Progenitor cell of endocrine pancreas (in vitro differentiated cells): ENCODE measurements at regions not wholly inside any gene's neighbourhood (a gene's known extent, or its start where the extent isn't known, plus 50 kb on each side); places are given as distances from the start of the nearest gene placed in this dataset.

Experiments used
- DNase-seq: peaks from one replicate; pipeline ENCODE4 v3.0.0; 2021; ENCODE audit warnings: low spot score; ENCODE audit not compliant: unreplicated experiment
- H3K27ac Mint-ChIP-seq: 2 replicates; pipeline ENCODE4 v1.8.0; 2021; ENCODE audit warnings: mild to moderate bottlenecking, moderate library complexity, mixed read lengths
- H3K27me3 Mint-ChIP-seq: 2 replicates; pipeline ENCODE4 v1.8.0; 2021; ENCODE audit warnings: mixed read lengths
- H3K36me3 Mint-ChIP-seq: 2 replicates; pipeline ENCODE4 v1.8.0; 2022; ENCODE audit warnings: mixed read lengths; ENCODE audit not compliant: insufficient read depth
- H3K4me1 Mint-ChIP-seq: 2 replicates; pipeline ENCODE4 v1.8.0; 2021; ENCODE audit warnings: low read depth, mixed read lengths
- H3K4me3 Mint-ChIP-seq: 2 replicates; pipeline ENCODE4 v1.8.0; 2021; ENCODE audit warnings: low read depth, mild to moderate bottlenecking, moderate library complexity, mixed read lengths
- H3K9me3 Mint-ChIP-seq: 2 replicates; pipeline ENCODE4 v1.8.0; 2021; ENCODE audit warnings: low read depth, mixed read lengths
- CTCF ChIP-seq: fragments of 200-600 bp; sonication (generic); IDR thresholded peaks from one replicate; pipeline ENCODE4 v1.5.0; 2021; ENCODE audit warnings: antibody characterized with exemption, mild to moderate bottlenecking; ENCODE audit not compliant: unreplicated experiment

- Mint-ChIP-seq H3K27ac (peak overlapping the region; percentile 74), H3K9me3 (no peaks in the 10 kb centered on the region), H3K36me3 (no peaks in the 10 kb centered on the region), H3K4me1 (peaks cover 5% of the 10 kb centered on the region), H3K27me3 (no peaks in the 10 kb centered on the region), H3K4me3 (no peak overlapping the region)
- TF ChIP-seq CTCF = no peak
- DNase-seq = no peak
Measured at GRCh38 chr18:39380186-39380725, 1814.7 kb upstream of the CELF4 start.

DNA sequence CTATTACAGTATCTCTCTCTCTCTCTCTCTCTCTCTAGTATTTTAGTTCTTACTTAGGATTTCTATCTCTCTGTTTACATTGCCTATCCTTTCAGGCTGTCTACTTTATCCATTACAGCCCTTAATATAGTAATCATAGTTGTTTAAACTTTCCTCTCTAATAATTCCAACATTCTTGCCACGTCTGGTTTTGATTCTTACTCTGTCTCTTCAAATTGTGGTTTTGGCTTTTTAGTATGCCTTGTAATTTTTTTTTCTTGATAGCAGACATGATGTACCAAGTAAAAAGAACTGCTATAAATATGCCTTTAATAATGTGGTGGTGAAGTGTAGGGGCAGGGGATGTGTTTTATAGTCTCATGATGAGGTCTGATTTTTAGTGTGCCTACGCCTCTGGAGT, 1809.5 kb upstream of the CELF4 start:
- Mint-ChIP-seq H3K27ac (no peak overlapping the region), H3K9me3 (peaks cover 9% of the 10 kb centered on the region), H3K36me3 (peaks cover 4% of the 10 kb centered on the region), H3K4me3 (no peak overlapping the region), H3K4me1 (peaks cover 14% of the 10 kb centered on the region), H3K27me3 (no peaks in the 10 kb centered on the region)
- DNase-seq = no peak
- no peak for TF ChIP-seq CTCF

DNA sequence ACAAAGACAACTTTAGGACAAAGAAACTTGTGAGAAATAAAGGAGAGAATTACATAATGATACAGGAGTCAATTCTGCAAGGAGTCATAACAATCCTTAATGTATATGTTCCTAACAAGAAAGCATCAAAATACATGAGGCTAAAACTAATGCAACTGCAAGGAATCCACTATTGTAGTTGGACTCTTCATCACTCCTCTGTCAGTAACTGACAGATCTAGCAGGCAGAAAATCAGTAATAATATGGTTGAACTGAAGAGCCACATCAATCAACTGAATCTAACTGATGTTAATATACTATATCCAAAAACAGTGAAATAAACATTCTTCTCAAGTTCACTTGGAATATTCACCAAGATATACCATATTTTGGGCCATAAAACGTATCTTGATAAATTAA, 1806.4 kb upstream of the CELF4 start:
- peaks cover 6% of the 10 kb centered on the region for H3K36me3 Mint-ChIP-seq
- no peak for DNase-seq
- peaks cover 14% of the 10 kb centered on the region for H3K4me1 Mint-ChIP-seq
- TF ChIP-seq CTCF = no peak
- H3K4me3 Mint-ChIP-seq = no peak overlapping the region
- H3K9me3 Mint-ChIP-seq = peaks cover 12% of the 10 kb centered on the region
- no peaks in the 10 kb centered on the region for H3K27me3 Mint-ChIP-seq
- no peak overlapping the region for H3K27ac Mint-ChIP-seq

GRCh38 chr18:39366656-39367055, 1801.1 kb upstream of the CELF4 start:
- no peaks in the 10 kb centered on the region for H3K4me1 Mint-ChIP-seq
- peaks cover 1% of the 10 kb centered on the region for H3K36me3 Mint-ChIP-seq
- no peak for TF ChIP-seq CTCF
- no peak for DNase-seq
- no peak overlapping the region for H3K4me3 Mint-ChIP-seq
- no peak overlapping the region for H3K27ac Mint-ChIP-seq
- peaks cover 4% of the 10 kb centered on the region for H3K9me3 Mint-ChIP-seq
- no peaks in the 10 kb centered on the region for H3K27me3 Mint-ChIP-seq

GRCh38 chr18:39365836-39366485, 1800.4 kb upstream of the CELF4 start:
- no peak for DNase-seq
- no peak for TF ChIP-seq CTCF
- H3K4me1 Mint-ChIP-seq = no peaks in the 10 kb centered on the region
- H3K27ac Mint-ChIP-seq = no peak overlapping the region
- H3K27me3 Mint-ChIP-seq = no peaks in the 10 kb centered on the region
- peaks cover 3% of the 10 kb centered on the region for H3K9me3 Mint-ChIP-seq
- peaks cover 1% of the 10 kb centered on the region for H3K36me3 Mint-ChIP-seq
- H3K4me3 Mint-ChIP-seq = no peak overlapping the region
